Stomach (tissue), 8 donors: ENCODE measurements at regions not wholly inside any gene's neighbourhood (a gene's known extent, or its start where the extent isn't known, plus 50 kb on each side); places are given as distances from the start of the nearest gene placed in this dataset.

ENCODE experiments used
- DNase-seq, 2 donors: peaks; one replicate each; pipeline versions ENCODE4 v3.0.0 to v3.0.0-alpha.2; 2013 to 2019
- H3K27ac ChIP-seq, 5 donors: fragments of 200-600 bp in 4 of 5; sonication (generic) in 4 of 5; one replicate each; pipeline ENCODE4 v1.5.1; 2013 to 2019; ENCODE audit warnings: mild to moderate bottlenecking in 1 of 5, moderate library complexity in 1 of 5
- H3K27me3 ChIP-seq, 3 donors: fragments of 200-600 bp; sonication (generic); one replicate each; pipeline ENCODE4 v1.5.1; 2017 to 2019; ENCODE audit warnings: mixed run types in 1 of 3
- H3K36me3 ChIP-seq, 4 donors: fragments of 200-600 bp; sonication (generic); 1 replicate in 3 of 4; 2 replicates in 1 of 4; pipeline ENCODE4 v1.5.1; 2016 to 2019
- H3K4me1 ChIP-seq, 4 donors: fragments of 200-600 bp; sonication (generic); one replicate each; pipeline ENCODE4 v1.5.1; 2016 to 2019
- H3K4me3 ChIP-seq, 4 donors: fragments of 200-600 bp; sonication (generic) in 3 of 4; one replicate each; pipeline ENCODE4 v1.5.1; 2016 to 2019; ENCODE audit warnings: mild to moderate bottlenecking in 1 of 4
- H3K9me3 ChIP-seq, 4 donors: fragments of 200-600 bp; sonication (generic); one replicate each; pipeline ENCODE4 v1.5.1; 2016 to 2019
- CTCF ChIP-seq, 7 experiments: fragments of 450-650 bp in 4 of 7; fragments of 200-600 bp in 3 of 7; sonication (generic) in 3 of 7; IDR thresholded peaks; one replicate each; pipeline ENCODE4 v1.5.1; 2016 to 2019; ENCODE audit warnings: antibody characterized with exemption in 7 of 7, control low read depth in 2 of 7, mild to moderate bottlenecking in 1 of 7
- EP300 ChIP-seq: sonication (generic); formaldehyde crosslinking; IDR thresholded peaks from one replicate; pipeline ENCODE4 v1.6.1; 2017; ENCODE audit warnings: antibody characterized with exemption
- POLR2A ChIP-seq, 4 donors: fragments of 450-650 bp; IDR thresholded peaks; one replicate each; pipeline ENCODE4 v1.6.1; 2016; ENCODE audit warnings: antibody characterized with exemption in 4 of 4, control low read depth in 2 of 4, mild to moderate bottlenecking in 1 of 4, moderate library complexity in 1 of 4
- POLR2AphosphoS5 ChIP-seq, 3 donors: sonication (generic); formaldehyde crosslinking; IDR thresholded peaks; one replicate each; pipeline ENCODE4 v1.6.1; 2016; ENCODE audit warnings: antibody characterized with exemption in 3 of 3
- WGBS, 5 donors: extraction: QIAGEN DNeasy Blood & Tissue Kit in 3 of 5; methylation state at CpG; one replicate each; pipeline versions ENCODE4 v1.1.5 to v1.1.7; 2013 to 2018; 5-methylcytosine and 5-hydroxymethylcytosine counted together
- intact Hi-C: fragments of 100-400 bp; cut with DNase I; formaldehyde crosslinking; loops from one replicate; pipeline ENCODE4 v1.15.1; 2023; ENCODE audit warnings: low total_unique reads
- donor health status: healthy with polysubstance abuse.
- donor health status: Bipolar disorder and iron deficiency.
- donor health status: healthy.

GRCh38 chr4:178595500-178596138, 1153.4 kb upstream of the AGA start:
- 64 to 69% (median 68%) methylated on average over 6 of the region's 6 CpGs for WGBS, 5 donors
- no peak overlapping the region for H3K27ac ChIP-seq
- no peaks in the 10 kb centered on the region for H3K27me3 ChIP-seq
- no peaks in the 10 kb centered on the region for H3K36me3 ChIP-seq
- H3K4me1 ChIP-seq, result no peaks in the 10 kb centered on the region
- peaks cover 0 to 25% (median 7%) of the 10 kb centered on the region in 4 donors for H3K9me3 ChIP-seq
- no peak for DNase-seq
- no peak overlapping the region for H3K4me3 ChIP-seq
- TF ChIP-seq EP300, result no peak
- no peak for TF ChIP-seq CTCF (IDR thresholded peaks at IDR 0.05)
- no peak for TF ChIP-seq POLR2AphosphoS5 (IDR thresholded peaks at IDR 0.05)
- no peak for TF ChIP-seq POLR2A (IDR thresholded peaks at IDR 0.05)
- intact Hi-C loops, result no loop called here

- intact Hi-C loops, result no loop called here
- Histone ChIP-seq H3K4me3 (no peak overlapping the region), H3K36me3 (no peaks in the 10 kb centered on the region), H3K4me1 (no peaks in the 10 kb centered on the region), H3K27ac (no peak overlapping the region), H3K27me3 (no peaks in the 10 kb centered on the region), H3K9me3 (peaks cover 0 to 27% (median 7%) of the 10 kb centered on the region in 4 donors)
- DNase-seq, result no peak
- WGBS, 5 donors, result 71 to 97% (median 83%) methylated on average over 1 of the region's 1 CpG
- TF ChIP-seq EP300, result no peak
- no peak for TF ChIP-seq CTCF (IDR thresholded peaks at IDR 0.05)
- TF ChIP-seq POLR2A (IDR thresholded peaks at IDR 0.05), result no peak
- no peak for TF ChIP-seq POLR2AphosphoS5 (IDR thresholded peaks at IDR 0.05)
Observed at GRCh38 chr4:178598672-178599071, 1156.4 kb upstream of the AGA start.

GRCh38 chr4:178599521-178599920, 1157.3 kb upstream of the AGA start:
- Histone ChIP-seq H3K4me1 (no peaks in the 10 kb centered on the region), H3K4me3 (no peak overlapping the region), H3K27me3 (no peaks in the 10 kb centered on the region), H3K27ac (no peak overlapping the region), H3K9me3 (peaks cover 0 to 27% (median 7%) of the 10 kb centered on the region in 4 donors), H3K36me3 (no peaks in the 10 kb centered on the region)
- TF ChIP-seq EP300 (no peak), POLR2AphosphoS5 (IDR thresholded peaks at IDR 0.05) (no peak), POLR2A (IDR thresholded peaks at IDR 0.05) (no peak), CTCF (IDR thresholded peaks at IDR 0.05) (no peak)
- intact Hi-C loops, result no loop called here
- no peak for DNase-seq

GRCh38 chr4:178602833-178603232, 1160.6 kb upstream of the AGA start:
- Histone ChIP-seq H3K4me3 (no peak overlapping the region), H3K9me3 (peaks cover 0 to 27% (median 7%) of the 10 kb centered on the region in 4 donors), H3K27me3 (no peaks in the 10 kb centered on the region), H3K4me1 (no peaks in the 10 kb centered on the region), H3K27ac (no peak overlapping the region), H3K36me3 (no peaks in the 10 kb centered on the region)
- TF ChIP-seq POLR2A (IDR thresholded peaks at IDR 0.05) (no peak), EP300 (no peak), CTCF (IDR thresholded peaks at IDR 0.05) (no peak), POLR2AphosphoS5 (IDR thresholded peaks at IDR 0.05) (no peak)
- DNase-seq, result no peak
- intact Hi-C loops, result no loop called here
- WGBS, 5 donors, result 45 to 73% (median 46%) methylated on average over 2 of the region's 2 CpGs
